Stomach (tissue), 4 donors: ENCODE measurements at regions not wholly inside any gene's neighbourhood (a gene's known extent, or its start where the extent isn't known, plus 50 kb on each side); places are given as distances from the start of the nearest gene placed in this dataset.

Experiments used
- EP300 ChIP-seq: sonication (generic); formaldehyde crosslinking; IDR thresholded peaks from one replicate; pipeline ENCODE4 v1.6.1; 2017; ENCODE audit warnings: antibody characterized with exemption
- POLR2A ChIP-seq, 4 donors: fragments of 450-650 bp; IDR thresholded peaks; one replicate each; pipeline ENCODE4 v1.6.1; 2016; ENCODE audit warnings: antibody characterized with exemption in 4 of 4, control low read depth in 2 of 4, mild to moderate bottlenecking in 1 of 4, moderate library complexity in 1 of 4
- POLR2AphosphoS5 ChIP-seq, 3 donors: sonication (generic); formaldehyde crosslinking; IDR thresholded peaks; one replicate each; pipeline ENCODE4 v1.6.1; 2016; ENCODE audit warnings: antibody characterized with exemption in 3 of 3
- TF ChIP-seq, protein P1 (sequence below), 7 experiments: fragments of 450-650 bp in 4 of 7; fragments of 200-600 bp in 3 of 7; sonication (generic) in 3 of 7; IDR thresholded peaks; one replicate each; pipeline ENCODE4 v1.5.1; 2016 to 2019; ENCODE audit warnings: antibody characterized with exemption in 7 of 7, control low read depth in 2 of 7, mild to moderate bottlenecking in 1 of 7

DNA sequence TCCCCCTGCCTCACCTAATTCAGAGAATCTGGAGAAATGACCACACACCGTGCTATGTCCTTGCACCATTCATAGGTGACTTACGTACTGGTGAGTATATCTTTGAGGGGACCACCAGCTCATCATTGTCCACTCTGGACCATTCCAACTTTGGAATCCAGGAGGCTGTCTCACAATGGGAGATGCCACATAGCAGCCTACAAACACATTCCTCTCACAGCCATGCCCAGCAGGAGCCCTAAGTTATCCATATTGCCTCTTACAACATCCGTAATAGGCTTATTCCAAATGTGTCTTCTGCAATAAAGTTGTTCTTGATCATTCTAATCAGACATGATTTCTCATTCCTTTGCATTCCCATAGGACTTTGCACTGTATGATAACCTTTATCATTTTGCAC lies 436.7 kb downstream of the EFNB2 start:
- TF ChIP-seq, protein P1, sequence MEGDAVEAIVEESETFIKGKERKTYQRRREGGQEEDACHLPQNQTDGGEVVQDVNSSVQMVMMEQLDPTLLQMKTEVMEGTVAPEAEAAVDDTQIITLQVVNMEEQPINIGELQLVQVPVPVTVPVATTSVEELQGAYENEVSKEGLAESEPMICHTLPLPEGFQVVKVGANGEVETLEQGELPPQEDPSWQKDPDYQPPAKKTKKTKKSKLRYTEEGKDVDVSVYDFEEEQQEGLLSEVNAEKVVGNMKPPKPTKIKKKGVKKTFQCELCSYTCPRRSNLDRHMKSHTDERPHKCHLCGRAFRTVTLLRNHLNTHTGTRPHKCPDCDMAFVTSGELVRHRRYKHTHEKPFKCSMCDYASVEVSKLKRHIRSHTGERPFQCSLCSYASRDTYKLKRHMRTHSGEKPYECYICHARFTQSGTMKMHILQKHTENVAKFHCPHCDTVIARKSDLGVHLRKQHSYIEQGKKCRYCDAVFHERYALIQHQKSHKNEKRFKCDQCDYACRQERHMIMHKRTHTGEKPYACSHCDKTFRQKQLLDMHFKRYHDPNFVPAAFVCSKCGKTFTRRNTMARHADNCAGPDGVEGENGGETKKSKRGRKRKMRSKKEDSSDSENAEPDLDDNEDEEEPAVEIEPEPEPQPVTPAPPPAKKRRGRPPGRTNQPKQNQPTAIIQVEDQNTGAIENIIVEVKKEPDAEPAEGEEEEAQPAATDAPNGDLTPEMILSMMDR (IDR thresholded peaks at IDR 0.05): no peak
- TF ChIP-seq POLR2A (IDR thresholded peaks at IDR 0.05) (no peak), EP300 (no peak), POLR2AphosphoS5 (IDR thresholded peaks at IDR 0.05) (no peak)
